ENCODE measurements at regions not wholly inside any gene's neighbourhood (a gene's known extent, or its start where the extent isn't known, plus 50 kb on each side); places are given as distances from the start of the nearest gene placed in this dataset.

- H3K56ac ChIP-seq (ENCODE audit: extremely low read depth, insufficient read depth, low read length): no peak overlapping the region
- no peak overlapping the region for H2BK120ac ChIP-seq (ENCODE audit: low read depth, low read length)
- TF ChIP-seq ELK1 (IDR thresholded peaks at IDR 0.05; ENCODE audit: borderline replicate concordance, low read depth, low read length) (no peak), MAFK (IDR thresholded peaks at IDR 0.05; ENCODE audit: low read depth, low read length) (no peak), RFX5 (IDR thresholded peaks at IDR 0.05; ENCODE audit: low read depth, low read length) (no peak), CEBPB (IDR thresholded peaks at IDR 0.05; ENCODE audit: low read depth, low read length) (no peak), CTCF (conservative IDR thresholded peaks at IDR 0.05; ENCODE audit: low read depth, low read length) (no peak)
- peaks cover 9% of the 10 kb centered on the region for H3K4me1 ChIP-seq (ENCODE audit: control insufficient read depth, insufficient read depth, low read length)
- in situ Hi-C loops (cut with MboI; ENCODE audit: low sequenced_read_pairs) (no loop called here), intact Hi-C loops (cut with micrococcal nuclease) (loop anchor here (5.0 kb wide), 2 partner anchors 374 to 1056 kb away; no protein-coding TSS in a partner anchor), dilution Hi-C loops (cut with HindIII; ENCODE audit: low sequenced_read_pairs, unreplicated experiment) (no loop called here)
- H2BK20ac ChIP-seq (ENCODE audit: low read depth, low read length): no peak overlapping the region
- H3K4me2 ChIP-seq (ENCODE audit: low read depth, low read length): no peak overlapping the region
- no peaks in the 10 kb centered on the region for H4K20me1 ChIP-seq (ENCODE audit: insufficient read depth, low read length)
- DNase-seq (no peak), ATAC-seq (ENCODE audit: low read depth) (no peak)
- WGBS, 2 experiments (ENCODE audit: extremely low coverage in 2 of 2, insufficient read length in 1 of 2): no CpG with 5 or more reads among the region's 3 CpGs
- no peak overlapping the region for H3K18ac ChIP-seq (ENCODE audit: low read depth, low read length)
- no peak overlapping the region for H3K23ac ChIP-seq (ENCODE audit: low read depth, low read length)
- H3K27ac ChIP-seq (ENCODE audit: insufficient read depth, low read length): no peak overlapping the region
- H3K36me3 ChIP-seq (ENCODE audit: control insufficient read depth, insufficient read depth, low read length): no peaks in the 10 kb centered on the region
- BruUV-seq (replicated peaks): no TSS peak
- H2AK5ac ChIP-seq (ENCODE audit: low read depth, low read length): no peak overlapping the region
- no peaks in the 10 kb centered on the region for H3K79me1 ChIP-seq (ENCODE audit: low read depth in 1 of 2, low read length in 2 of 2)
- no peak overlapping the region for H2BK5ac ChIP-seq (ENCODE audit: low read depth, low read length, poor library complexity, severe bottlenecking)
- H4K91ac ChIP-seq (ENCODE audit: insufficient read depth, low read depth, low read length): no peak overlapping the region
- no peak overlapping the region for H3K4me3 ChIP-seq (ENCODE audit: insufficient read depth, low read depth, low read length)
- no peak overlapping the region for H3K9ac ChIP-seq (ENCODE audit: low read depth, low read length)
- H4K5ac ChIP-seq (ENCODE audit: low read depth, low read length): no peak overlapping the region
- ChIA-PET POLR2A (ENCODE audit: unreplicated experiment) (no interaction called here), CTCF (no interaction called here)
- H3K14ac ChIP-seq (replicated peaks; ENCODE audit: low read depth, low read length): no peak overlapping the region
- H2AK9ac ChIP-seq (replicated peaks; ENCODE audit: low read depth, low read length, poor library complexity): no peak overlapping the region
- no peak overlapping the region for H3K4ac ChIP-seq (ENCODE audit: low read depth, low read length)
- no peaks in the 10 kb centered on the region for H3K27me3 ChIP-seq (ENCODE audit: control insufficient read depth, insufficient read depth, low read length)
- H3K9me3 ChIP-seq (ENCODE audit: control insufficient read depth, insufficient read depth, low read length): peaks cover 3% of the 10 kb centered on the region; the same call in 1 of the 2 replicates
- no peak overlapping the region for H2AFZ ChIP-seq (replicated peaks; ENCODE audit: low read length, poor library complexity)
- H4K8ac ChIP-seq (ENCODE audit: low read depth in 2 of 2, low read length in 2 of 2): no peak overlapping the region
- H2BK15ac ChIP-seq (ENCODE audit: low read depth, low read length): no peak overlapping the region
- H3K9me1 ChIP-seq (ENCODE audit: insufficient read depth, low read length): peaks cover 11% of the 10 kb centered on the region; the same call in 1 of the 2 replicates
Observed at GRCh38 chr10:10663622-10664021, 354.1 kb upstream of the CELF2 start.

Measured in IMR-90 (cell line).